Lower leg skin (tissue), 4 donors: ENCODE measurements at regions not wholly inside any gene's neighbourhood (a gene's known extent, or its start where the extent isn't known, plus 50 kb on each side); places are given as distances from the start of the nearest gene placed in this dataset.

Source experiments
- DNase-seq, 2 donors: peaks; one replicate each; pipeline ENCODE4 v3.0.0-alpha.2; 2019; ENCODE audit warnings: low spot score in 2 of 2
- H3K4me3 ChIP-seq: fragments of 200-600 bp; sonication (generic); 2 replicates; pipeline ENCODE4 v1.5.1; 2017; ENCODE audit warnings: mild to moderate bottlenecking, low read depth; ENCODE audit not compliant: poor library complexity, severe bottlenecking
- CTCF ChIP-seq, 3 donors: fragments of 450-650 bp; IDR thresholded peaks; one replicate each; pipeline ENCODE4 v1.5.1; 2016; ENCODE audit warnings: antibody characterized with exemption in 3 of 3, mild to moderate bottlenecking in 3 of 3, moderate library complexity in 2 of 3
- POLR2A ChIP-seq, 2 donors: fragments of 450-650 bp; IDR thresholded peaks; one replicate each; pipeline ENCODE4 v1.6.1; 2016 to 2017; ENCODE audit warnings: antibody characterized with exemption in 2 of 2, mild to moderate bottlenecking in 1 of 2, moderate library complexity in 1 of 2
- WGBS, 2 donors: methylation state at CpG; one replicate each; pipeline ENCODE4 v1.1.5; 2018; 5-methylcytosine and 5-hydroxymethylcytosine counted together
- intact Hi-C: fragments of 100-400 bp; cut with DNase I; formaldehyde crosslinking; loops from one replicate; pipeline ENCODE4 v1.15.0; 2023; ENCODE audit warnings: low total_unique reads

- H3K4me3 ChIP-seq: no peak overlapping the region
- TF ChIP-seq CTCF (IDR thresholded peaks at IDR 0.05): no peak
- TF ChIP-seq POLR2A (IDR thresholded peaks at IDR 0.05): no peak
- intact Hi-C loops: no loop called here
- WGBS, 2 donors: 69 to 81% methylated on average over 11 of the region's 11 CpGs
- DNase-seq: no peak
Measured at GRCh38 chr20:22862671-22863230, 172.4 kb upstream of the SSTR4 start.

- H3K4me3 ChIP-seq: no peak overlapping the region
- DNase-seq: no peak
- 54 to 56% methylated on average over 4 of the region's 4 CpGs for WGBS, 2 donors
- TF ChIP-seq CTCF (IDR thresholded peaks at IDR 0.05) (no peak), POLR2A (IDR thresholded peaks at IDR 0.05) (no peak)
- intact Hi-C loops: no loop called here
Measured at GRCh38 chr20:22863826-22864225, 171.3 kb upstream of the SSTR4 start.

GRCh38 chr20:22866812-22867341, 168.2 kb upstream of the SSTR4 start:
- H3K4me3 ChIP-seq: no peak overlapping the region
- 58 to 63% methylated on average over 2 of the region's 2 CpGs for WGBS, 2 donors
- intact Hi-C loops: no loop called here
- TF ChIP-seq POLR2A (IDR thresholded peaks at IDR 0.05) (no peak), CTCF (IDR thresholded peaks at IDR 0.05) (no peak)
- DNase-seq: no peak

GRCh38 chr20:22878166-22878565, 156.9 kb upstream of the SSTR4 start:
- TF ChIP-seq CTCF (IDR thresholded peaks at IDR 0.05) (no peak), POLR2A (IDR thresholded peaks at IDR 0.05) (no peak)
- no peak overlapping the region for H3K4me3 ChIP-seq
- 66 to 76% methylated on average over 4 of the region's 4 CpGs for WGBS, 2 donors

GRCh38 chr20:22880277-22880676, 154.8 kb upstream of the SSTR4 start:
- 83 to 91% methylated on average over 2 of the region's 2 CpGs for WGBS, 2 donors
- intact Hi-C loops: no loop called here

More at GRCh38 chr20:22878166-22878565, 156.9 kb upstream of the SSTR4 start:
- intact Hi-C loops: no loop called here
- DNase-seq: no peak

GRCh38 chr20:22887796-22888195, 147.3 kb upstream of the SSTR4 start:
- no peak overlapping the region for H3K4me3 ChIP-seq
- intact Hi-C loops: no loop called here
- WGBS, 2 donors: 57 to 61% methylated on average over 2 of the region's 2 CpGs
- no peak for DNase-seq
- no peak for TF ChIP-seq POLR2A (IDR thresholded peaks at IDR 0.05)
- TF ChIP-seq CTCF (IDR thresholded peaks at IDR 0.05): no peak

More at GRCh38 chr20:22880277-22880676, 154.8 kb upstream of the SSTR4 start:
- DNase-seq: no peak
- no peak for TF ChIP-seq POLR2A (IDR thresholded peaks at IDR 0.05)
- H3K4me3 ChIP-seq: no peak overlapping the region
